ENCODE measurements at regions not wholly inside any gene's neighbourhood (a gene's known extent, or its start where the extent isn't known, plus 50 kb on each side); places are given as distances from the start of the nearest gene placed in this dataset.

DNA sequence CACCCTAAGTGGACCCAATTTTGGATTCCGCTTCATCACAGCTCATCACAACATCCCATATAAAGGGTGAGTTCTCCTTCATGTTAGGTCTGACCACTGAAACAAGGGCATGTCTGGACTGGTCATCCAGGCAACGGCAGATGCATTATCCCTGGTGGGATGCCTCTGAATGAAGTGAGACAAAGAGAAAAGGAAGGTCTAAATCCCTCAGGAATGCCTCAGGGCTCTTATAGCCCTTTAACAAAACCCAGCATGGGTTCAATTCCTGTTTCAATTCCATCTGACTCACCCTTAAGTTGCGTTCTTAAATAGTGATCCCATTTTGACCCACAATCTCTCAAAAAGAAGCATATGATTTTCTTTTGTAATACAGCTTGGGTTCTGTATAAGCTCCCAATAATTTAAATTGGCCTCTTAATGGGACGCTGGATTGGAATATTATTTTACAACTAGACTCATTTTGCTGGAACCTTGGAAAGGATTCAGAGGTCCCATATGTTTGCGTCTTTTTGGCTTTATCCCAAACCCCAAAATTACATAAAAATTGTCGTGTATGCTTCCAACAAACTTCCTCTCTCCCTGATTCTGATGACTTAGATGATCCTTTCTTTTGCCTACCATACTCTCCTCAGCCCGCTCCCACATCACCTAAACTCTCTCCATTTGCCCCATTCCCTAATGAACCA is 287.4 kb upstream of the ZP4 start (continued):
- TF ChIP-seq, protein P1, sequence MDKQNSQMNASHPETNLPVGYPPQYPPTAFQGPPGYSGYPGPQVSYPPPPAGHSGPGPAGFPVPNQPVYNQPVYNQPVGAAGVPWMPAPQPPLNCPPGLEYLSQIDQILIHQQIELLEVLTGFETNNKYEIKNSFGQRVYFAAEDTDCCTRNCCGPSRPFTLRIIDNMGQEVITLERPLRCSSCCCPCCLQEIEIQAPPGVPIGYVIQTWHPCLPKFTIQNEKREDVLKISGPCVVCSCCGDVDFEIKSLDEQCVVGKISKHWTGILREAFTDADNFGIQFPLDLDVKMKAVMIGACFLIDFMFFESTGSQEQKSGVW (CRISPR knock-in tag; IDR thresholded peaks at IDR 0.05; ENCODE audit: borderline replicate concordance): no peak
- no peak for TF ChIP-seq MLLT10 (CRISPR knock-in tag; IDR thresholded peaks at IDR 0.05)
- TF ChIP-seq, protein P2, sequence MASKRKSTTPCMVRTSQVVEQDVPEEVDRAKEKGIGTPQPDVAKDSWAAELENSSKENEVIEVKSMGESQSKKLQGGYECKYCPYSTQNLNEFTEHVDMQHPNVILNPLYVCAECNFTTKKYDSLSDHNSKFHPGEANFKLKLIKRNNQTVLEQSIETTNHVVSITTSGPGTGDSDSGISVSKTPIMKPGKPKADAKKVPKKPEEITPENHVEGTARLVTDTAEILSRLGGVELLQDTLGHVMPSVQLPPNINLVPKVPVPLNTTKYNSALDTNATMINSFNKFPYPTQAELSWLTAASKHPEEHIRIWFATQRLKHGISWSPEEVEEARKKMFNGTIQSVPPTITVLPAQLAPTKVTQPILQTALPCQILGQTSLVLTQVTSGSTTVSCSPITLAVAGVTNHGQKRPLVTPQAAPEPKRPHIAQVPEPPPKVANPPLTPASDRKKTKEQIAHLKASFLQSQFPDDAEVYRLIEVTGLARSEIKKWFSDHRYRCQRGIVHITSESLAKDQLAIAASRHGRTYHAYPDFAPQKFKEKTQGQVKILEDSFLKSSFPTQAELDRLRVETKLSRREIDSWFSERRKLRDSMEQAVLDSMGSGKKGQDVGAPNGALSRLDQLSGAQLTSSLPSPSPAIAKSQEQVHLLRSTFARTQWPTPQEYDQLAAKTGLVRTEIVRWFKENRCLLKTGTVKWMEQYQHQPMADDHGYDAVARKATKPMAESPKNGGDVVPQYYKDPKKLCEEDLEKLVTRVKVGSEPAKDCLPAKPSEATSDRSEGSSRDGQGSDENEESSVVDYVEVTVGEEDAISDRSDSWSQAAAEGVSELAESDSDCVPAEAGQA (IDR thresholded peaks at IDR 0.05; ENCODE audit: low read depth): no peak
- TF ChIP-seq, protein P2 (CRISPR knock-in tag; IDR thresholded peaks at IDR 0.05; ENCODE audit: borderline replicate concordance): no peak
- no peak for TF ChIP-seq MAF1 (CRISPR knock-in tag; IDR thresholded peaks at IDR 0.05; ENCODE audit: borderline replicate concordance)
- TF ChIP-seq EHMT2 (IDR thresholded peaks at IDR 0.05; ENCODE audit: borderline replicate concordance, low read depth, low read length): no peak
